WTC11 (cell line): ENCODE measurements at regions not wholly inside any gene's neighbourhood (a gene's known extent, or its start where the extent isn't known, plus 50 kb on each side); places are given as distances from the start of the nearest gene placed in this dataset.

Experiments
- ATAC-seq: fragments of 200-7000 bp; cut with Tn5 transposase; 2 replicates; pipeline ENCODE4 v1.10.0; 2021; ENCODE audit warnings: mild to moderate bottlenecking, moderate library complexity
- CTCF ChIA-PET: fragments of 300-600 bp; sonication (Branson Sonifier 250); formaldehyde crosslinking; loops from one replicate; lab custom pipeline; 2021; ENCODE audit warnings: antibody characterized with exemption; lab: Charles Lee
- POLR2A ChIA-PET: fragments of 350-600 bp; sonication (Branson Sonifier 250); formaldehyde crosslinking; loops from one replicate; lab custom pipeline; 2021; ENCODE audit warnings: antibody characterized with exemption; lab: Charles Lee
- DNase-seq: peaks from one replicate; pipeline ENCODE4 v3.0.0; 2021; ENCODE audit warnings: low spot score
- H3K27ac Mint-ChIP-seq: 2 replicates; pipeline ENCODE4 v1.8.0; 2021; ENCODE audit warnings: mixed read lengths
- H3K27me3 Mint-ChIP-seq: 2 replicates; pipeline ENCODE4 v1.8.0; 2021; ENCODE audit warnings: low read depth, mild to moderate bottlenecking, moderate library complexity, mixed read lengths
- H3K36me3 Mint-ChIP-seq: 2 replicates; pipeline ENCODE4 v1.8.0; 2021; ENCODE audit warnings: mixed read lengths
- H3K4me1 Mint-ChIP-seq: 2 replicates; pipeline ENCODE4 v1.8.0; 2022; ENCODE audit warnings: mixed read lengths
- H3K4me3 Mint-ChIP-seq: 2 replicates; pipeline ENCODE4 v1.8.0; 2021; ENCODE audit warnings: mild to moderate bottlenecking, moderate library complexity, mixed read lengths
- H3K9me3 Mint-ChIP-seq: 2 replicates; pipeline ENCODE4 v1.8.0; 2021; ENCODE audit warnings: mixed read lengths
- ARID4B ChIP-seq: sonication (generic); formaldehyde crosslinking; IDR thresholded peaks from 2 replicates; pipeline ENCODE4 v1.8.0; 2023; ENCODE audit warnings: missing genetic modification reagents, mild to moderate bottlenecking, borderline replicate concordance
- ATF2 ChIP-seq: sonication (generic); formaldehyde crosslinking; IDR thresholded peaks from 2 replicates; pipeline ENCODE4 v1.8.1; 2022; ENCODE audit warnings: low read depth, missing genetic modification reagents, borderline replicate concordance
- ELF4 ChIP-seq: sonication (generic); formaldehyde crosslinking; IDR thresholded peaks from 2 replicates; pipeline ENCODE4 v1.8.1; 2022; ENCODE audit warnings: low read depth, mild to moderate bottlenecking, moderate library complexity, missing genetic modification reagents
- ETV6 ChIP-seq: sonication (generic); formaldehyde crosslinking; IDR thresholded peaks from 2 replicates; pipeline ENCODE4 v1.8.1; 2022; ENCODE audit warnings: mild to moderate bottlenecking, missing genetic modification reagents
- IRF1 ChIP-seq: sonication (generic); formaldehyde crosslinking; IDR thresholded peaks from 2 replicates; pipeline ENCODE4 v1.8.0; 2023; ENCODE audit warnings: missing genetic modification reagents
- MAX ChIP-seq: sonication (generic); formaldehyde crosslinking; IDR thresholded peaks from 2 replicates; pipeline ENCODE4 v1.8.0; 2022; ENCODE audit warnings: mild to moderate bottlenecking, missing genetic modification reagents
- MYBL2 ChIP-seq: sonication (generic); formaldehyde crosslinking; IDR thresholded peaks from 2 replicates; pipeline ENCODE4 v1.8.1; 2023; ENCODE audit warnings: mild to moderate bottlenecking, moderate library complexity, missing genetic modification reagents
- NFE2L1 ChIP-seq: sonication (generic); formaldehyde crosslinking; IDR thresholded peaks from 2 replicates; pipeline ENCODE4 v1.8.1; 2023; ENCODE audit warnings: missing genetic modification reagents
- NR3C1 ChIP-seq: sonication (generic); formaldehyde crosslinking; conservative IDR thresholded peaks from 2 replicates; pipeline ENCODE4 v1.8.1; 2023; ENCODE audit warnings: low read depth, mild to moderate bottlenecking, missing genetic modification reagents
- SMAD4 ChIP-seq: sonication (generic); formaldehyde crosslinking; IDR thresholded peaks from 2 replicates; pipeline ENCODE4 v1.8.0; 2022; ENCODE audit warnings: mild to moderate bottlenecking, missing genetic modification reagents
- ZMAT4 ChIP-seq: fragments of 250-450 bp; sonication (Bioruptor Pico); IDR thresholded peaks from 2 replicates; pipeline ENCODE4 v1.9.0; 2021; ENCODE audit warnings: mild to moderate bottlenecking
- ZNF232 ChIP-seq: sonication (generic); formaldehyde crosslinking; IDR thresholded peaks from 2 replicates; pipeline ENCODE4 v1.8.0; 2022; ENCODE audit warnings: mild to moderate bottlenecking, missing genetic modification reagents
- ZNF263 ChIP-seq: sonication (generic); formaldehyde crosslinking; IDR thresholded peaks from 2 replicates; pipeline ENCODE4 v1.8.1; 2022; ENCODE audit warnings: low read depth, mild to moderate bottlenecking, moderate library complexity, missing genetic modification reagents
- TF ChIP-seq, protein P1 (sequence below): fragments of 250-450 bp; sonication (Bioruptor Pico); IDR thresholded peaks from 2 replicates; pipeline ENCODE4 v2.1.2; 2022; ENCODE audit warnings: mild to moderate bottlenecking, moderate library complexity
- TF ChIP-seq, protein P2 (sequence below): fragments of 250-450 bp; sonication (Bioruptor Pico); IDR thresholded peaks from 2 replicates; pipeline ENCODE4 v1.8.0; 2021; ENCODE audit warnings: mild to moderate bottlenecking
- TF ChIP-seq, protein P3 (sequence below): fragments of 250-450 bp; sonication (Bioruptor Pico); conservative IDR thresholded peaks from 2 replicates; pipeline ENCODE4 v1.9.0; 2021; ENCODE audit warnings: mild to moderate bottlenecking
- TF ChIP-seq, protein P4 (sequence below): fragments of 250-450 bp; sonication (Bioruptor Pico); IDR thresholded peaks from 2 replicates; pipeline ENCODE4 v1.9.0; 2021; ENCODE audit warnings: mild to moderate bottlenecking
- TF ChIP-seq, protein P5 (sequence below): sonication (generic); formaldehyde crosslinking; IDR thresholded peaks from 2 replicates; pipeline ENCODE4 v1.8.0; 2022; ENCODE audit warnings: mild to moderate bottlenecking, missing genetic modification reagents
- TF ChIP-seq, protein P6 (sequence below): sonication (generic); formaldehyde crosslinking; IDR thresholded peaks from 2 replicates; pipeline ENCODE4 v1.8.1; 2023; ENCODE audit warnings: mild to moderate bottlenecking, missing genetic modification reagents, moderate library complexity

- TF ChIP-seq SMAD4 (CRISPR knock-in tag): no peak
- TF ChIP-seq ETV6 (CRISPR knock-in tag): no peak
- TF ChIP-seq, protein P1, sequence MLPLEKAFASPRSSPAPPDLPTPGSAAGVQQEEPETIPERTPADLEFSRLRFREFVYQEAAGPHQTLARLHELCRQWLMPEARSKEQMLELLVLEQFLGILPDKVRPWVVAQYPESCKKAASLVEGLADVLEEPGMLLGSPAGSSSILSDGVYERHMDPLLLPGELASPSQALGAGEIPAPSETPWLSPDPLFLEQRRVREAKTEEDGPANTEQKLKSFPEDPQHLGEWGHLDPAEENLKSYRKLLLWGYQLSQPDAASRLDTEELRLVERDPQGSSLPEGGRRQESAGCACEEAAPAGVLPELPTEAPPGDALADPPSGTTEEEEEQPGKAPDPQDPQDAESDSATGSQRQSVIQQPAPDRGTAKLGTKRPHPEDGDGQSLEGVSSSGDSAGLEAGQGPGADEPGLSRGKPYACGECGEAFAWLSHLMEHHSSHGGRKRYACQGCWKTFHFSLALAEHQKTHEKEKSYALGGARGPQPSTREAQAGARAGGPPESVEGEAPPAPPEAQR: no peak
- TF ChIP-seq MAX: no peak
- TF ChIP-seq, protein P2, sequence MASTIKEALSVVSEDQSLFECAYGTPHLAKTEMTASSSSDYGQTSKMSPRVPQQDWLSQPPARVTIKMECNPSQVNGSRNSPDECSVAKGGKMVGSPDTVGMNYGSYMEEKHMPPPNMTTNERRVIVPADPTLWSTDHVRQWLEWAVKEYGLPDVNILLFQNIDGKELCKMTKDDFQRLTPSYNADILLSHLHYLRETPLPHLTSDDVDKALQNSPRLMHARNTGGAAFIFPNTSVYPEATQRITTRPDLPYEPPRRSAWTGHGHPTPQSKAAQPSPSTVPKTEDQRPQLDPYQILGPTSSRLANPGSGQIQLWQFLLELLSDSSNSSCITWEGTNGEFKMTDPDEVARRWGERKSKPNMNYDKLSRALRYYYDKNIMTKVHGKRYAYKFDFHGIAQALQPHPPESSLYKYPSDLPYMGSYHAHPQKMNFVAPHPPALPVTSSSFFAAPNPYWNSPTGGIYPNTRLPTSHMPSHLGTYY: no peak
- TF ChIP-seq MYBL2 (CRISPR knock-in tag): no peak
- TF ChIP-seq, protein P3, sequence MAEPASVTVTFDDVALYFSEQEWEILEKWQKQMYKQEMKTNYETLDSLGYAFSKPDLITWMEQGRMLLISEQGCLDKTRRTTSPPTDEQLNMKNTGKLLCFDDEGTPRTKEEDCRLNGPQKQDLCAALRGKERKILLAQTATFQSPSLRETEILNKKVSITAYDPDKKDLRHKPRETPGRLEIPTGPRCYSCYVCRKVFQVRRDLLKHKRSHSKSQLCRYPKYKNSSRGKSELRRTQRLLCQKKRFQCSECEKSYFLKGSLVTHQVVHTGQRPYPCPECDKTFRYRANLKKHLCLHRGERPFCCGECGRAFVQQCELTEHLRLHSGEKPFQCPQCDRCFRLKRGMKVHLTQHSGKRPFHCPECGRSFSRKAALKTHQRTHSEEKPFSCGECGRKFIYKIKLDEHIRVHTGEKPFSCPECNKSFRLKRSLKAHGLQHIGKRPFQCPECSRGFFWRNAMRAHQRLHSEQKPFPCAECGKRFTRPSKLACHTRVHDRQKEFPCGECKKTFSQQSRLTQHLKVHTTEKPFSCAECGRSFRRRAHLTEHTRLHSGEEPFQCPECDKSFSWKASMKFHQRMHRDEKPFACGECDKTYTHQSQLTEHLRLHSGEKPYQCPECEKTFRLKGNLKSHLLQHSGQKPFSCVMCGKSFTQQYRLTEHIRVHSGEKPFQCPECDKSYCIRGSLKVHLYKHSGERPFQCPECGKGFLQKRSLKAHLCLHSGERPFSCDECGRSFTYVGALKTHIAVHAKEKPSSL (CRISPR knock-in tag): no peak
- no peak for TF ChIP-seq NR3C1 (CRISPR knock-in tag)
- TF ChIP-seq, protein P4, sequence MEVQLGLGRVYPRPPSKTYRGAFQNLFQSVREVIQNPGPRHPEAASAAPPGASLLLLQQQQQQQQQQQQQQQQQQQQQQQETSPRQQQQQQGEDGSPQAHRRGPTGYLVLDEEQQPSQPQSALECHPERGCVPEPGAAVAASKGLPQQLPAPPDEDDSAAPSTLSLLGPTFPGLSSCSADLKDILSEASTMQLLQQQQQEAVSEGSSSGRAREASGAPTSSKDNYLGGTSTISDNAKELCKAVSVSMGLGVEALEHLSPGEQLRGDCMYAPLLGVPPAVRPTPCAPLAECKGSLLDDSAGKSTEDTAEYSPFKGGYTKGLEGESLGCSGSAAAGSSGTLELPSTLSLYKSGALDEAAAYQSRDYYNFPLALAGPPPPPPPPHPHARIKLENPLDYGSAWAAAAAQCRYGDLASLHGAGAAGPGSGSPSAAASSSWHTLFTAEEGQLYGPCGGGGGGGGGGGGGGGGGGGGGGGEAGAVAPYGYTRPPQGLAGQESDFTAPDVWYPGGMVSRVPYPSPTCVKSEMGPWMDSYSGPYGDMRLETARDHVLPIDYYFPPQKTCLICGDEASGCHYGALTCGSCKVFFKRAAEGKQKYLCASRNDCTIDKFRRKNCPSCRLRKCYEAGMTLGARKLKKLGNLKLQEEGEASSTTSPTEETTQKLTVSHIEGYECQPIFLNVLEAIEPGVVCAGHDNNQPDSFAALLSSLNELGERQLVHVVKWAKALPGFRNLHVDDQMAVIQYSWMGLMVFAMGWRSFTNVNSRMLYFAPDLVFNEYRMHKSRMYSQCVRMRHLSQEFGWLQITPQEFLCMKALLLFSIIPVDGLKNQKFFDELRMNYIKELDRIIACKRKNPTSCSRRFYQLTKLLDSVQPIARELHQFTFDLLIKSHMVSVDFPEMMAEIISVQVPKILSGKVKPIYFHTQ (CRISPR knock-in tag): no peak
- TF ChIP-seq, protein P5, sequence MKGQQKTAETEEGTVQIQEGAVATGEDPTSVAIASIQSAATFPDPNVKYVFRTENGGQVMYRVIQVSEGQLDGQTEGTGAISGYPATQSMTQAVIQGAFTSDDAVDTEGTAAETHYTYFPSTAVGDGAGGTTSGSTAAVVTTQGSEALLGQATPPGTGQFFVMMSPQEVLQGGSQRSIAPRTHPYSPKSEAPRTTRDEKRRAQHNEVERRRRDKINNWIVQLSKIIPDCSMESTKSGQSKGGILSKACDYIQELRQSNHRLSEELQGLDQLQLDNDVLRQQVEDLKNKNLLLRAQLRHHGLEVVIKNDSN (CRISPR knock-in tag): no peak
- no peak for TF ChIP-seq ELF4
- TF ChIP-seq NFE2L1 (CRISPR knock-in tag): no peak
- no peak for TF ChIP-seq ATF2 (CRISPR knock-in tag)
- no peak for TF ChIP-seq ZMAT4 (CRISPR knock-in tag)
- TF ChIP-seq, protein P6, sequence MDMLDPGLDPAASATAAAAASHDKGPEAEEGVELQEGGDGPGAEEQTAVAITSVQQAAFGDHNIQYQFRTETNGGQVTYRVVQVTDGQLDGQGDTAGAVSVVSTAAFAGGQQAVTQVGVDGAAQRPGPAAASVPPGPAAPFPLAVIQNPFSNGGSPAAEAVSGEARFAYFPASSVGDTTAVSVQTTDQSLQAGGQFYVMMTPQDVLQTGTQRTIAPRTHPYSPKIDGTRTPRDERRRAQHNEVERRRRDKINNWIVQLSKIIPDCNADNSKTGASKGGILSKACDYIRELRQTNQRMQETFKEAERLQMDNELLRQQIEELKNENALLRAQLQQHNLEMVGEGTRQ (CRISPR knock-in tag): no peak
- TF ChIP-seq ARID4B (CRISPR knock-in tag): no peak
- TF ChIP-seq IRF1 (CRISPR knock-in tag): no peak
- no peak for TF ChIP-seq ZNF232
- TF ChIP-seq ZNF263: no peak
- DNase-seq (no peak), ATAC-seq (no peak)
- ChIA-PET POLR2A (no interaction called here), CTCF (no interaction called here)
- Mint-ChIP-seq H3K4me3 (no peak overlapping the region), H3K36me3 (no peaks in the 10 kb centered on the region), H3K27me3 (no peaks in the 10 kb centered on the region), H3K9me3 (peaks cover 16% of the 10 kb centered on the region), H3K27ac (no peak overlapping the region), H3K4me1 (peaks cover 6% of the 10 kb centered on the region)
These were observed 129.1 kb downstream of the HMX1 start for GRCh38 chr4:8742546-8742945.
